NCI-H2107 treated with DMSO at 0.1 percent for 48 hours (cell line): ENCODE measurements at regions not wholly inside any gene's neighbourhood (a gene's known extent, or its start where the extent isn't known, plus 50 kb on each side); places are given as distances from the start of the nearest gene placed in this dataset.

ENCODE experiments used
- DNase-seq: peaks from one replicate; lab custom pipeline; 2025; ENCODE audit not compliant: unreplicated experiment; lab: John Stamatoyannopoulos, UW

DNA sequence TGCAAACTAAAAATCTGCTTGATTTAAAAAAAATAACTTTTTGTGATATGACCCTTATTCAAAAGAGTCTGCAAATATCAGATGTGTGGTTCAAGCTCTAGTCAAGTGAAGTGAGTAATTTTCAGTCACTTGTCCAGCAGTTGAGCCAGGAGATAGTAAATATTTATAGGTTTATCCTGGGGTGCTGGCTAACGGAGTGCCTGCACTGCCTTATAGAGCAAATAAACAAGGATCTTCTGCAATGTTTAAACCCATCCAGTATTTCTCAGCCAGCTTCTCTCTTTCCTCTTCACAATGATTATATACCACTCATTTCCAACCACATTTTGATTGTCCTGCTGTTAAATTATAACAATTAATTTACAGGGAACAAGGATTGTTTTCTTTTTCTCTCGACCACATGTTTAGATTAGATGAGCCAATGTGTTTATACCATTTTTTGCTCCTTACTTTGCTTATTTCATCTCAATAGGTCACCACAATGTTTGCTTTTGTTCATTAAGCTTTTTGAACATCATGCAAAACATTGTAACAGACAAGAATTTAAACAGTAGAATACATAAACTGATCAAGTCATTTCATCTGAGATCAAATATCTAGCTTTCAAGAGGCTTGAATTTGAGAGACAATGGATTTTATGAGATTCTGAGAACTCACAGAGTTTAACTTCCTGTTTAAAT, 60.3 kb upstream of the GREM2 start:
- no peak for DNase-seq

DNA sequence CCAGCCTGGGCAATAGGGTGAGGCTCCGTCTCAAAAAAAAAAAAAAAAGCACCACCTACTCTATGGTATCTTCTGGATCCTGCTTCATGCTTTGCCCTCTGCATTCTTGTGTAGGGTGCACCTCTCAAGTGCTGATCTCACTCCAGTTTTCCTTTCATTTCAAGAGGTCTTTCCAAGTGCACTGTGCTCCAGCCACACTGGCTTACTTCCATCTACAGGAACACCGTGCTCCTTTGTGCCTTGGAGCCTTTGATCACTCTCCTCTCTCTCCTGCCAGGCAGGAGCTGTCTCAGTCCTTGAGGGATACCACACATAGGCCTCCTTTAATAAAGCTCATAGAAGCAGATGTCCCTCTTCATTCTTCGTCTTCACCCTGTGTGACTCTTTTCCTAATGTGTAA, 55.4 kb upstream of the GREM2 start:
- DNase-seq: no peak

DNA sequence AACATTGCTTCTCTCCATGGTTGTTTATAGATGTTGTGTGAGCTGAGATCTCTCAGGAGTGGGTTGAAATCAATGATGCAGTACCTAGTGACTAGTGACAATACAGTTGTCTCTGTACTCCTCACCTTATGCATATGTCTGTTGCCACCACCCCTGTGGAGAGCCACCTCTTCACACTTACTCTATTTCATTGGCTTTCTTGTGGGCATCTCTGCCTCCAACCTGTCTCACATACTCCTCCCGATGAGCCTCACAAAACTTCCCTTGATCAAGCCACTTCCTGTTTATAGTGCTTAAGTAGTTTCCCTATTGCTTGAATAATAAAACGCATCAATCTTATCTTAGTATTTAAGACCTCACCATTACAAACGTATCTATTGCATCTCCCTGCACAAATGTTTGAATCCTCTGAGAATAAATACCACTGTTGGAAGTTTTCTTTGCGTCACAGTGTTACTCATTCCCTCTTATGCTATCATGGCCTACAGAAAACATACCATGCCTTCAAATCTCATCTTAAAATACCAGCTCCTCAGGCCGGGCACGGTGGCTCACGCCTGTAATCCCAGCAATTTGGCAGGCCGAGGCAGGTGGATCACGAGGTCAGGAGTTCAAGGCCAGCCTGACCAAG, 54.7 kb upstream of the GREM2 start:
- no peak for DNase-seq

DNA sequence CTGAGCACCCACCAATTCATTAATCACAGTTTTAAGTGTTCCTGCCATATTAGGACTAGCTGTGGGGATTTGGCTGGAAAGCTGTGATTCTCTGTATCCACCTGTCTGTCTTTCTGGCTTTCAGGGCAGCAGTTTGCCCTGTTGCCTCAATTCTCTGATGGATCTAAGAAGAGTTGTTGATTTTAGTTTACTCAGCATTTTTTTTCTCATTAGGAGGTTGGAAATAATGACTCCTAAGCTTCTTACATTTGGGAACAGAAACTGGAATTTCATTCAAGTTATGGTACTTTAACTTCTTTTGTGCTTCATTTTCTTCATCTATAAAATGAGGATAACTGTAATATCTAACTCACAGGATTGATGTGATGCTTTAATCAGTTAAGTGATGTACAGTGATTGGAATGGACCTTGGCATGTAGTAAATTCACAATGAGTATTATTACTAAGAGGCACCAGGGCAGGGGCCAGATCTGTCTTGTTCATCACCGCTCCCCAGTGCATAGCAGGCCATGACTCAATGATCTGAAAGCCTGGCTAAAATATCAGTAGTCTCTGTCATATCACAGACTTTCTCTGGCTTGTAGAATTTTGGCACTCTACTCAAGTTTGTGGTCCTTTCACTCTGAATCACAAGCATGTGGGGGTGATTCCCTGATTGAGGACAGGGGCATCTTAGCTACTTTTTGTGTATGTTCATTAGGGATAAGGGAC, 51.4 kb upstream of the GREM2 start:
- DNase-seq: no peak
